ENCODE measurements at regions not wholly inside any gene's neighbourhood (a gene's known extent, or its start where the extent isn't known, plus 50 kb on each side); places are given as distances from the start of the nearest gene placed in this dataset.

GRCh38 chr2:54406031-54406430 is 50.1 kb upstream of the SPTBN1 start:
- Histone ChIP-seq H3K4me2 (ENCODE audit: low read depth, low read length, poor library complexity, severe bottlenecking) (no peak overlapping the region), H2AFZ (ENCODE audit: low read depth, low read length, severe bottlenecking) (no peak overlapping the region), H3K79me2 (ENCODE audit: insufficient read depth, low read length) (no peaks in the 10 kb centered on the region), H3F3A (ENCODE audit: insufficient read depth) (no peaks in the 10 kb centered on the region), H3K9me3 (ENCODE audit: insufficient read depth, low read length) (no peaks in the 10 kb centered on the region), H3K4me3 (ENCODE audit: insufficient read depth, low read length, poor library complexity, severe bottlenecking) (no peak overlapping the region), H3K27me3 (ENCODE audit: low read length) (no peaks in the 10 kb centered on the region), H3K9ac (ENCODE audit: low read length) (no peak overlapping the region), H3K9me2 (replicated peaks; ENCODE audit: insufficient read depth, low read length) (no peaks in the 10 kb centered on the region), H3K27ac (ENCODE audit: low read depth, low read length) (no peak overlapping the region), H4K20me1 (ENCODE audit: low read depth, low read length) (no peaks in the 10 kb centered on the region), H3K36me3 (ENCODE audit: low read length) (no peaks in the 10 kb centered on the region)
- no peak for TF ChIP-seq EZH2phosphoT487 (conservative IDR thresholded peaks at IDR 0.05; ENCODE audit: low read length)
- TF ChIP-seq, protein P1, sequence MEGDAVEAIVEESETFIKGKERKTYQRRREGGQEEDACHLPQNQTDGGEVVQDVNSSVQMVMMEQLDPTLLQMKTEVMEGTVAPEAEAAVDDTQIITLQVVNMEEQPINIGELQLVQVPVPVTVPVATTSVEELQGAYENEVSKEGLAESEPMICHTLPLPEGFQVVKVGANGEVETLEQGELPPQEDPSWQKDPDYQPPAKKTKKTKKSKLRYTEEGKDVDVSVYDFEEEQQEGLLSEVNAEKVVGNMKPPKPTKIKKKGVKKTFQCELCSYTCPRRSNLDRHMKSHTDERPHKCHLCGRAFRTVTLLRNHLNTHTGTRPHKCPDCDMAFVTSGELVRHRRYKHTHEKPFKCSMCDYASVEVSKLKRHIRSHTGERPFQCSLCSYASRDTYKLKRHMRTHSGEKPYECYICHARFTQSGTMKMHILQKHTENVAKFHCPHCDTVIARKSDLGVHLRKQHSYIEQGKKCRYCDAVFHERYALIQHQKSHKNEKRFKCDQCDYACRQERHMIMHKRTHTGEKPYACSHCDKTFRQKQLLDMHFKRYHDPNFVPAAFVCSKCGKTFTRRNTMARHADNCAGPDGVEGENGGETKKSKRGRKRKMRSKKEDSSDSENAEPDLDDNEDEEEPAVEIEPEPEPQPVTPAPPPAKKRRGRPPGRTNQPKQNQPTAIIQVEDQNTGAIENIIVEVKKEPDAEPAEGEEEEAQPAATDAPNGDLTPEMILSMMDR (IDR thresholded peaks at IDR 0.05; ENCODE audit: insufficient read depth, low read length, poor library complexity, severe bottlenecking): no peak

Measured in SU-DHL-6 (cell line).